ENCODE measurements at regions not wholly inside any gene's neighbourhood (a gene's known extent, or its start where the extent isn't known, plus 50 kb on each side); places are given as distances from the start of the nearest gene placed in this dataset.
A peak's percentile ranks its signal among the peaks of the same experiment; 100 is the strongest.

DNA sequence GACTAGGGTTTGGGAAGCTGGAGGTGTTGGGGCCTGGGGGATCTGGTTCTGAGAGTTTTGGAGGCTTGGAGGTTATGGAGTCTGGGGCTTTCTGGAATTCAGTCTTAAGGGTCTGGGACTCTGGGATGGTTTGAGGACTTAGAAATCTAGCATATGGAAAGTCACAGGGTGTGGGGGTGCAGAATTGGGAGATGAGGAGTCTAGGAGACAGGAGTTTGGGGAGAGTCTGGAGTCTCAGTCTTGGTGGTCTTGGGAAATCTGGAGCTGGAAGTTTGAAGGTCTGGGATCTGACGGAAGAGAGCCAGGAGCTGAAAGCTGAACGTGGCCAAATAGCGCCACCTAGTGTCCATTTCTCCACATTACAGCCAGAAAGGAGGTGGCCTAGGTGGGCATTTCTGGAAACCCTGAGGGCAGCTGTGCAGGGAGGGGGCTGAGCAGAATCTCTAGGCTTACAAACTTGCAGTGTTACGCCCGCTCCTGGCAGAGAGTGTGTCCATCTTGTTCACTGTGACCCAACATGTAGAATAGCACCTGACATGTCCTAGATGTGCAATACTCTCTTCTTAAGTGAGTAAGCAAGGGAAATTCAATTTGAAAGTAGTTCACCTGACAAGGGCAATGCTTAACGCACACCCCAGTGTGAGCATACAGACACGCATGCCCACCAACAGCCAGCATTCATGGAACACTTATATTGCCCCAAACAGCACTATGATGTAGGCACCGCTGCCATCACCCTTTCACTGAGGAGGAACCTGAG is 204.8 kb downstream of the TFCP2L1 start:
- H3K36me3 ChIP-seq (ENCODE audit: control insufficient read depth in 1 of 2, insufficient read depth in 2 of 2, low read length in 2 of 2), result no peaks in the 10 kb centered on the region
- H3K4me2 ChIP-seq (ENCODE audit: low read length), result no peak overlapping the region
- ChIA-PET CTCF (interaction anchor here (1.0 to 2.6 kb wide), 12 partner anchors 8 to 767 kb away, joined by 3 to 28 read pairs (median 4); no protein-coding TSS in a partner anchor), RAD21 (ENCODE audit: low non-redundant PET in 1 of 2, low total read pairs in 2 of 2, uncharacterized antibody in 2 of 2, unreplicated experiment in 2 of 2) (interaction anchor here (0.5 to 1.1 kb wide), 4 partner anchors 20 to 384 kb away, joined by 3 to 6 read pairs (median 4); no protein-coding TSS in a partner anchor), POLR2A (interaction anchor here (0.6 to 2.2 kb wide), 3 partner anchors 15 to 403 kb away, joined by 3 to 6 read pairs (median 3); no protein-coding TSS in a partner anchor)
- ATAC-seq, result peak; percentile 53
- H3K27me3 ChIP-seq (ENCODE audit: insufficient read depth, low read length), result no peaks in the 10 kb centered on the region
- no peak overlapping the region for H2AFZ ChIP-seq (ENCODE audit: low read depth, low read length, poor library complexity, severe bottlenecking)
- H3K4me3 ChIP-seq (replicated peaks in 1 of 2; ENCODE audit: low read depth in 1 of 2, low read length in 2 of 2), result no peak overlapping the region
- BruUV-seq (replicated peaks), result no TSS peak
- DNase-seq (ENCODE audit: low read depth, low spot score), result peak; percentile 37
- no peaks in the 10 kb centered on the region for H3K9me2 ChIP-seq (ENCODE audit: insufficient read depth)
- intact Hi-C loops (cut with micrococcal nuclease), result loop anchor here (1.0 to 10.0 kb wide), 3 partner anchors 385 to 635 kb away; partner anchors contain the start of gene RNU4ATAC
- no peaks in the 10 kb centered on the region for H3K79me2 ChIP-seq (ENCODE audit: insufficient read depth, low read length)
- H3K4me1 ChIP-seq (ENCODE audit: control insufficient read depth in 1 of 2, insufficient read depth in 2 of 2, low read length in 2 of 2), result peaks cover 0 to 23% of the 10 kb centered on the region in 2 experiments; a peak in 2 of 4 replicates
- H3K9me3 ChIP-seq (ENCODE audit: control insufficient read depth in 1 of 2, insufficient read depth in 1 of 2, low read depth in 1 of 2, low read length in 2 of 2), result no peaks in the 10 kb centered on the region
- H3K27ac ChIP-seq (ENCODE audit: low read depth, low read length), result no peak overlapping the region
- no peaks in the 10 kb centered on the region for H4K20me1 ChIP-seq (ENCODE audit: insufficient read depth)
- no peak overlapping the region for H3K9ac ChIP-seq (ENCODE audit: low read length)
- TF ChIP-seq, protein P1, sequence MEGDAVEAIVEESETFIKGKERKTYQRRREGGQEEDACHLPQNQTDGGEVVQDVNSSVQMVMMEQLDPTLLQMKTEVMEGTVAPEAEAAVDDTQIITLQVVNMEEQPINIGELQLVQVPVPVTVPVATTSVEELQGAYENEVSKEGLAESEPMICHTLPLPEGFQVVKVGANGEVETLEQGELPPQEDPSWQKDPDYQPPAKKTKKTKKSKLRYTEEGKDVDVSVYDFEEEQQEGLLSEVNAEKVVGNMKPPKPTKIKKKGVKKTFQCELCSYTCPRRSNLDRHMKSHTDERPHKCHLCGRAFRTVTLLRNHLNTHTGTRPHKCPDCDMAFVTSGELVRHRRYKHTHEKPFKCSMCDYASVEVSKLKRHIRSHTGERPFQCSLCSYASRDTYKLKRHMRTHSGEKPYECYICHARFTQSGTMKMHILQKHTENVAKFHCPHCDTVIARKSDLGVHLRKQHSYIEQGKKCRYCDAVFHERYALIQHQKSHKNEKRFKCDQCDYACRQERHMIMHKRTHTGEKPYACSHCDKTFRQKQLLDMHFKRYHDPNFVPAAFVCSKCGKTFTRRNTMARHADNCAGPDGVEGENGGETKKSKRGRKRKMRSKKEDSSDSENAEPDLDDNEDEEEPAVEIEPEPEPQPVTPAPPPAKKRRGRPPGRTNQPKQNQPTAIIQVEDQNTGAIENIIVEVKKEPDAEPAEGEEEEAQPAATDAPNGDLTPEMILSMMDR (IDR thresholded peaks at IDR 0.05 in 2 of 3, conservative IDR thresholded peaks at IDR 0.05 in 1 of 3; ENCODE audit: borderline replicate concordance in 1 of 3, insufficient read depth in 1 of 3, low read depth in 2 of 3, low read length in 2 of 3), result peak; percentile 76 to 93 (median 79)
- TF ChIP-seq RAD21 (IDR thresholded peaks at IDR 0.05; ENCODE audit: low read depth) (peak; percentile 90), SIN3A (IDR thresholded peaks at IDR 0.05; ENCODE audit: low read depth) (no peak)

DNA sequence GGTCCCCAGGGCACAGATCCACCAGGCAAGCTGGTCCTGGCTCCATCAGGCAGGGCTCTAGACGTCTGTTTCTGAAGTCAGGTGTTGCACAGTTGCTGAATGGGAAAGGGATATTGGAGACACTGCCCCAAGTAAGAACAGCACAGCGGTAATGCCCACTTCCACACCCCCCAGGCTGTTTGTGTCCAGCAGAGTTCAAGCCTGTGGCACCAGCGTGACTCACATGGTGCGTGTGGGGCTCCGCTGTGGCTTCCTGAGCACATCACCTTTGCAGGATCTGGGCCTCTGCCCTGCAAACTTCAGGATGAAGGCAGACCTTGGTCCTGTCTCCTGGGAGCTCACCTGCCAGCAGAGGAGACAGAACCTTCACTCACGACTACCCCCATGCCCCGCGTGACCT is 203.3 kb downstream of the TFCP2L1 start:
- intact Hi-C loops (cut with micrococcal nuclease), result loop anchor here (5.0 to 10.0 kb wide), 2 partner anchors 451 to 633 kb away; partner anchors contain the start of gene RNU4ATAC
- DNase-seq (ENCODE audit: low read depth, low spot score) (no peak), ATAC-seq (no peak)
- Histone ChIP-seq H3K27me3 (ENCODE audit: insufficient read depth, low read length) (no peaks in the 10 kb centered on the region), H3K79me2 (ENCODE audit: insufficient read depth, low read length) (no peaks in the 10 kb centered on the region), H3K9me3 (ENCODE audit: control insufficient read depth in 1 of 2, insufficient read depth in 1 of 2, low read depth in 1 of 2, low read length in 2 of 2) (no peaks in the 10 kb centered on the region), H3K27ac (ENCODE audit: low read depth, low read length) (no peak overlapping the region), H3K4me3 (replicated peaks in 1 of 2; ENCODE audit: low read depth in 1 of 2, low read length in 2 of 2) (no peak overlapping the region), H2AFZ (ENCODE audit: low read depth, low read length, poor library complexity, severe bottlenecking) (no peak overlapping the region), H3K9ac (ENCODE audit: low read length) (no peak overlapping the region), H3K4me2 (ENCODE audit: low read length) (no peak overlapping the region), H3K9me2 (ENCODE audit: insufficient read depth) (no peaks in the 10 kb centered on the region), H4K20me1 (ENCODE audit: insufficient read depth) (no peaks in the 10 kb centered on the region), H3K36me3 (ENCODE audit: control insufficient read depth in 1 of 2, insufficient read depth in 2 of 2, low read length in 2 of 2) (no peaks in the 10 kb centered on the region), H3K4me1 (ENCODE audit: control insufficient read depth in 1 of 2, insufficient read depth in 2 of 2, low read length in 2 of 2) (peaks cover 0 to 8% of the 10 kb centered on the region in 2 experiments; a peak in 2 of 4 replicates)
- BruUV-seq (replicated peaks), result no TSS peak
- CTCF ChIA-PET, result no interaction called here
- TF ChIP-seq, protein P2, sequence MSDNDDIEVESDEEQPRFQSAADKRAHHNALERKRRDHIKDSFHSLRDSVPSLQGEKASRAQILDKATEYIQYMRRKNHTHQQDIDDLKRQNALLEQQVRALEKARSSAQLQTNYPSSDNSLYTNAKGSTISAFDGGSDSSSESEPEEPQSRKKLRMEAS (IDR thresholded peaks at IDR 0.05), result no peak
- RAD21 ChIA-PET (ENCODE audit: low non-redundant PET in 1 of 2, low total read pairs in 2 of 2, uncharacterized antibody in 2 of 2, unreplicated experiment in 2 of 2), result no interaction called here
- POLR2A ChIA-PET, result no interaction called here
